Stimulated activated CD4-positive, alpha-beta T cell treated with anti-CD3 and anti-CD28 coated beads, Interleukin-2, amount 100 ng/mL, for 24 hours (primary cell): ENCODE measurements at regions not wholly inside any gene's neighbourhood (a gene's known extent, or its start where the extent isn't known, plus 50 kb on each side); places are given as distances from the start of the nearest gene placed in this dataset.
"Not testable (repeated sequence)": the region's sequence is repeated elsewhere in the genome, so short reads cannot be mapped to it uniquely, and the experiment has no call there.

Experiments used
- DNase-seq, 2 donors: peaks; one replicate each; pipeline ENCODE4 v3.0.0-alpha.2; 2020

GRCh38 chr20:19121916-19122315 is 90.5 kb upstream of the SLC24A3 start:
- DNase-seq: no peak

- no peak for DNase-seq
Observed at GRCh38 chr20:19122395-19122794, 90.0 kb upstream of the SLC24A3 start.

GRCh38 chr20:19125508-19125907 is 86.9 kb upstream of the SLC24A3 start:
- DNase-seq: no peak

- DNase-seq: no peak
Observed at GRCh38 chr20:19129306-19129705, 83.1 kb upstream of the SLC24A3 start.

GRCh38 chr20:19129976-19130612 is 82.3 kb upstream of the SLC24A3 start:
- DNase-seq: no peak

GRCh38 chr20:19130613-19130984 is 81.8 kb upstream of the SLC24A3 start:
- DNase-seq: no peak

- DNase-seq: no peak
Observed at GRCh38 chr20:19137641-19138040, 74.8 kb upstream of the SLC24A3 start.

- DNase-seq: no peak
Observed at GRCh38 chr20:19138758-19139157, 73.7 kb upstream of the SLC24A3 start.

- not testable (repeated sequence) for DNase-seq
Observed at GRCh38 chr20:19139584-19139983, 72.9 kb upstream of the SLC24A3 start.

- no peak for DNase-seq
Observed at GRCh38 chr20:19141998-19142397, 70.4 kb upstream of the SLC24A3 start.

- DNase-seq: no peak
Observed at GRCh38 chr20:19143890-19144289, 68.6 kb upstream of the SLC24A3 start.

GRCh38 chr20:19161336-19161735 is 51.1 kb upstream of the SLC24A3 start:
- DNase-seq: no peak
